ENCODE measurements at regions not wholly inside any gene's neighbourhood (a gene's known extent, or its start where the extent isn't known, plus 50 kb on each side); places are given as distances from the start of the nearest gene placed in this dataset.

DNA sequence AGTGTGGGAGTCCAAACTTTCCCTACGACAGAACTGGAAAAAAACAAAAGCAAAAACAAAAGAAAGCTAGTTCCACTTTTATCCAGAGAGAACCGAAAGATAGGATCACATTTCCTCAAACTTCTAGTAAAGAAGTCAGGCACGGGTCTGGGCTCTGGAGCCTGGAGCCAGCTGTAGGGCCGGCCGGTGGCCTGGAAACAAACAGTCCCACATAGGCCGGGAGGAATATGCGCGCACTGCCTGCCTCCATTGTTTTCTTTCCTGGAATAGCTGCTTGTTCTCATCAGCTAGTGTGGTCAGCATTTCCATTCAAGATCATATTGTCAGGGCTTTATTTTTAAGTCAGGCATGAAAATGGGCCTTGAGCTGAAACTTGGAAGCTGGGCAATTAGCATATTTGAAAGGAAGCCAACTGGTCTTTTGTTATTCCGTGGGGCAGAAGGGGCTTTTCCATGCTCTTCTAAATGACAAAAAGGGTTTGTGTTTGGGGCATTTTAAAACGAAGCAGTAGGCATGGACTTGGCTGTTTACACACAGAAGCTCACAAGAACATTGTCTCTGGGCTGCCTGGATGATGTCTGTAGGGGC is 58.7 kb upstream of the RFX8 start:
- Histone ChIP-seq H3K4me3 (ENCODE audit: low read depth in 1 of 2, low read length in 2 of 2) (no peak overlapping the region), H3K36me3 (ENCODE audit: insufficient read depth, low read length) (no peaks in the 10 kb centered on the region), H3K4me2 (ENCODE audit: insufficient read depth, low read length) (no peak overlapping the region), H3K9ac (ENCODE audit: low read depth, low read length) (no peak overlapping the region), H3K79me2 (ENCODE audit: insufficient read depth, low read length) (no peaks in the 10 kb centered on the region), H4K20me1 (ENCODE audit: insufficient read depth, low read length) (no peaks in the 10 kb centered on the region), H3K27ac (ENCODE audit: low read length) (no peak overlapping the region), H3K9me3 (ENCODE audit: insufficient read depth, low read length, severe bottlenecking) (no peaks in the 10 kb centered on the region), H3K4me1 (ENCODE audit: insufficient read depth, low read length) (no peaks in the 10 kb centered on the region), H2AFZ (ENCODE audit: low read depth, low read length) (peak overlapping the region; percentile 39; the same call in 1 of the 2 replicates), H3K27me3 (ENCODE audit: insufficient read depth, low read length, poor library complexity) (no peaks in the 10 kb centered on the region)
- TF ChIP-seq, protein P1, sequence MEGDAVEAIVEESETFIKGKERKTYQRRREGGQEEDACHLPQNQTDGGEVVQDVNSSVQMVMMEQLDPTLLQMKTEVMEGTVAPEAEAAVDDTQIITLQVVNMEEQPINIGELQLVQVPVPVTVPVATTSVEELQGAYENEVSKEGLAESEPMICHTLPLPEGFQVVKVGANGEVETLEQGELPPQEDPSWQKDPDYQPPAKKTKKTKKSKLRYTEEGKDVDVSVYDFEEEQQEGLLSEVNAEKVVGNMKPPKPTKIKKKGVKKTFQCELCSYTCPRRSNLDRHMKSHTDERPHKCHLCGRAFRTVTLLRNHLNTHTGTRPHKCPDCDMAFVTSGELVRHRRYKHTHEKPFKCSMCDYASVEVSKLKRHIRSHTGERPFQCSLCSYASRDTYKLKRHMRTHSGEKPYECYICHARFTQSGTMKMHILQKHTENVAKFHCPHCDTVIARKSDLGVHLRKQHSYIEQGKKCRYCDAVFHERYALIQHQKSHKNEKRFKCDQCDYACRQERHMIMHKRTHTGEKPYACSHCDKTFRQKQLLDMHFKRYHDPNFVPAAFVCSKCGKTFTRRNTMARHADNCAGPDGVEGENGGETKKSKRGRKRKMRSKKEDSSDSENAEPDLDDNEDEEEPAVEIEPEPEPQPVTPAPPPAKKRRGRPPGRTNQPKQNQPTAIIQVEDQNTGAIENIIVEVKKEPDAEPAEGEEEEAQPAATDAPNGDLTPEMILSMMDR (IDR thresholded peaks at IDR 0.05; ENCODE audit: borderline replicate concordance, extremely low read depth, low read length, poor library complexity, severe bottlenecking) = no peak
- no peak for TF ChIP-seq EZH2 (IDR thresholded peaks at IDR 0.05; ENCODE audit: borderline replicate concordance, low read depth, low read length, severe bottlenecking)
- ATAC-seq (ENCODE audit: insufficient read depth, low read depth) (no peak), DNase-seq (no peak)

DNA sequence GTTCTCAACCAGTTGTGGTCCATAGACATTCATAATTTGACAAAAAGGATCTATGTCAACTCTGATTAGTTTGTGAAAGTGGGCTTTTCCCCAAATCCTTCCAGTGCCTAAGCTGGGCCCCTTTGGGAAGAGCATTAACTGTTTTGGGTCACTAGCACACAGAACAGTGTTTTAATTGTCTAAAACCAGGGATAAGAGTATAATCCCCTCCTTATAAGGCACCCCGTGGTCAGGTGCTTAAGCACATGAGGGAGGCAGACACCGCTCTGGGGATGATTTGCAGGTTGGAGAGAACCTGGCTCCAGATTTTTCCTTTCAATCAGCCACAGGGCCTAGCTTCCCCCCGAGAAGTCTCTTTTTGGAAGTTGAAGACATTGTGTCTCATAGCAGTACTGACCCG is 53.6 kb upstream of the RFX8 start:
- Histone ChIP-seq H3K4me3 (ENCODE audit: low read depth in 1 of 2, low read length in 2 of 2) (no peak overlapping the region), H3K9ac (ENCODE audit: low read depth, low read length) (no peak overlapping the region), H4K20me1 (ENCODE audit: insufficient read depth, low read length) (no peaks in the 10 kb centered on the region), H2AFZ (ENCODE audit: low read depth, low read length) (no peak overlapping the region), H3K4me1 (ENCODE audit: insufficient read depth, low read length) (no peaks in the 10 kb centered on the region), H3K36me3 (ENCODE audit: insufficient read depth, low read length) (no peaks in the 10 kb centered on the region), H3K79me2 (ENCODE audit: insufficient read depth, low read length) (no peaks in the 10 kb centered on the region), H3K27me3 (ENCODE audit: insufficient read depth, low read length, poor library complexity) (no peaks in the 10 kb centered on the region), H3K27ac (ENCODE audit: low read length) (no peak overlapping the region), H3K9me3 (ENCODE audit: insufficient read depth, low read length, severe bottlenecking) (no peaks in the 10 kb centered on the region), H3K4me2 (ENCODE audit: insufficient read depth, low read length) (no peak overlapping the region)
- ATAC-seq (ENCODE audit: insufficient read depth, low read depth) (no peak), DNase-seq (no peak)
- TF ChIP-seq, protein P1 (IDR thresholded peaks at IDR 0.05; ENCODE audit: borderline replicate concordance, extremely low read depth, low read length, poor library complexity, severe bottlenecking) = no peak
- TF ChIP-seq EZH2 (IDR thresholded peaks at IDR 0.05; ENCODE audit: borderline replicate concordance, low read depth, low read length, severe bottlenecking) = no peak

DNA sequence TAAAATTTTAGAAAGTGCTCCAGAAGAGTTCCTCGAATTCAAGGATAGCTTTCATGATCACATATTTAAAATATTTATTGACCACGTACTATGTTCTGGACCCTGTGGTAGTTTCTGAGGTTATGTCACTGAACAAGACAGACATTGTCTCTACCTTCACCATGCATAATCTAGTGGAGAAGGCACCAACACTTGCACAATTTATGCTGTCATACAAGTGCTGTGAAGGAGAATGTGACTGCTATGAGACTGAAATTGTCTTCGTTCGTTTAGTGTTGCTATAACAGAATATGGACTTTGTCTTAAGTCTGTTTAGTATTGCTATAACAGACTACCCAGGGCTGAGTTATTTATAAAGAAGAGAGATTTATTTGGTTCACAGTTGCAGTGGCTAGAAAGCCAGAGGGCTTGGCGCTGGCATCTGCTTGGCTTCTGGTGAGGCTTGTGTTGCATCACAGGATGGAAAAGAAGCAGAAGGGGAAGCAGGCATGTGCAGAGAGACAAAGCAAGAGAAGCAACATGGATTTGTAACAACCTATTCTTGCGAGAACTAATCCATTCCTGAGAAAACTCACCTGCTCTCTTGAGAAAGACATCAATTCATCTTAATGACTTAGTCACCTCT is 50.0 kb upstream of the RFX8 start:
- Histone ChIP-seq H3K36me3 (ENCODE audit: insufficient read depth, low read length) (no peaks in the 10 kb centered on the region), H3K9ac (ENCODE audit: low read depth, low read length) (no peak overlapping the region), H3K9me3 (ENCODE audit: insufficient read depth, low read length, severe bottlenecking) (no peaks in the 10 kb centered on the region), H3K4me2 (ENCODE audit: insufficient read depth, low read length) (no peak overlapping the region), H3K4me3 (ENCODE audit: low read depth in 1 of 2, low read length in 2 of 2) (no peak overlapping the region), H3K27ac (ENCODE audit: low read length) (no peak overlapping the region), H3K79me2 (ENCODE audit: insufficient read depth, low read length) (no peaks in the 10 kb centered on the region), H2AFZ (ENCODE audit: low read depth, low read length) (no peak overlapping the region), H3K4me1 (ENCODE audit: insufficient read depth, low read length) (peaks cover 12% of the 10 kb centered on the region), H3K27me3 (ENCODE audit: insufficient read depth, low read length, poor library complexity) (no peaks in the 10 kb centered on the region), H4K20me1 (ENCODE audit: insufficient read depth, low read length) (no peaks in the 10 kb centered on the region)
- DNase-seq (no peak), ATAC-seq (ENCODE audit: insufficient read depth, low read depth) (no peak)
- TF ChIP-seq EZH2 (IDR thresholded peaks at IDR 0.05; ENCODE audit: borderline replicate concordance, low read depth, low read length, severe bottlenecking) = no peak
- TF ChIP-seq, protein P1 (IDR thresholded peaks at IDR 0.05; ENCODE audit: borderline replicate concordance, extremely low read depth, low read length, poor library complexity, severe bottlenecking) = no peak
